MCF 10A (cell line): ENCODE measurements at regions not wholly inside any gene's neighbourhood (a gene's known extent, or its start where the extent isn't known, plus 50 kb on each side); places are given as distances from the start of the nearest gene placed in this dataset.

Source experiments
- BruUV-seq: library from RNA; stranded (reverse); fragments of 400-500 nt; replicated peaks from 2 replicates; lab custom pipeline; 2021; lab: Mats Ljungman, UMichigan
- CTCF ChIA-PET: fragments of 300-600 bp; sonication (Branson Sonifier 250); formaldehyde crosslinking; extraction: SDS; loops from one replicate; lab custom pipeline; 2021; ENCODE audit warnings: antibody characterized with exemption, inconsistent platforms; lab: Yijun Ruan, JAX
- POLR2A ChIA-PET: fragments of 300-600, 350-650 bp; sonication (Branson Sonifier 250); formaldehyde crosslinking; extraction: SDS; loops from one replicate; lab custom pipeline; 2020; ENCODE audit warnings: antibody characterized with exemption, inconsistent platforms; lab: Yijun Ruan, JAX
- DNase-seq: peaks from one replicate; pipeline ENCODE4 v3.0.0-alpha.2; 2018; ENCODE audit not compliant: unreplicated experiment
- H3K27ac Mint-ChIP-seq: one replicate; pipeline ENCODE4 v1.8.0; 2022; ENCODE audit warnings: mild to moderate bottlenecking, low read depth, mixed read lengths; ENCODE audit not compliant: unreplicated experiment
- H3K27me3 Mint-ChIP-seq: one replicate; pipeline ENCODE4 v1.8.0; 2022; ENCODE audit warnings: mixed read lengths; ENCODE audit not compliant: insufficient read depth, unreplicated experiment
- H3K36me3 Mint-ChIP-seq: one replicate; pipeline ENCODE4 v1.8.0; 2022; ENCODE audit warnings: mild to moderate bottlenecking, moderate library complexity, mixed read lengths; ENCODE audit not compliant: insufficient read depth, unreplicated experiment
- H3K4me1 Mint-ChIP-seq: one replicate; pipeline ENCODE4 v1.8.0; 2022; ENCODE audit warnings: mixed read lengths; ENCODE audit not compliant: insufficient read depth, unreplicated experiment
- H3K4me3 Mint-ChIP-seq: one replicate; pipeline ENCODE4 v1.8.0; 2022; ENCODE audit warnings: mild to moderate bottlenecking, moderate library complexity, mixed read lengths; ENCODE audit not compliant: unreplicated experiment
- H3K9me3 Mint-ChIP-seq: one replicate; pipeline ENCODE4 v1.8.0; 2022; ENCODE audit warnings: mixed read lengths; ENCODE audit not compliant: unreplicated experiment
- CTCF ChIP-seq: fragments of 200-600 bp; IDR thresholded peaks from one replicate; pipeline ENCODE4 v1.8.0; 2022; ENCODE audit warnings: antibody characterized with exemption, mild to moderate bottlenecking; ENCODE audit not compliant: unreplicated experiment
- intact Hi-C: fragments of 100-400 bp; cut with micrococcal nuclease; formaldehyde crosslinking; loops from 2 replicates; pipeline ENCODE4 v1.14.1; 2022

- H3K27ac Mint-ChIP-seq = peak overlapping the region; percentile 98
- ChIA-PET CTCF (interaction anchor here (0.7 to 1.2 kb wide), 3 partner anchors 70 to 172 kb away, joined by 4 to 5 read pairs (median 5); no protein-coding TSS in a partner anchor), POLR2A (interaction anchor here (0.9 to 2.4 kb wide), 25 partner anchors 10 to 174 kb away, joined by 3 to 18 read pairs (median 4); no protein-coding TSS in a partner anchor)
- peaks cover 42% of the 10 kb centered on the region for H3K4me1 Mint-ChIP-seq
- intact Hi-C loops = loop anchor here (1.0 kb wide), 1 partner anchor 147 kb away; no protein-coding TSS in a partner anchor
- peaks cover 7% of the 10 kb centered on the region for H3K9me3 Mint-ChIP-seq
- H3K36me3 Mint-ChIP-seq = no peaks in the 10 kb centered on the region
- TF ChIP-seq CTCF = no peak
- DNase-seq = peak; percentile 33
- H3K27me3 Mint-ChIP-seq = no peaks in the 10 kb centered on the region
- no TSS peak for BruUV-seq
- no peak overlapping the region for H3K4me3 Mint-ChIP-seq
Observed at GRCh38 chr7:116353647-116354046, 143.3 kb downstream of the TES start.

- Mint-ChIP-seq H3K4me3 (no peak overlapping the region), H3K9me3 (peaks cover 2% of the 10 kb centered on the region), H3K27me3 (no peaks in the 10 kb centered on the region), H3K4me1 (peaks cover 42% of the 10 kb centered on the region), H3K36me3 (no peaks in the 10 kb centered on the region), H3K27ac (peak overlapping the region; percentile 98)
- intact Hi-C loops = loop anchor here (1.0 kb wide), 1 partner anchor 146 kb away; no protein-coding TSS in a partner anchor
- BruUV-seq = no TSS peak
- DNase-seq = peak; percentile 61
- no peak for TF ChIP-seq CTCF
- ChIA-PET CTCF (interaction anchor here (0.6 to 1.2 kb wide), 5 partner anchors 69 to 172 kb away, joined by 3 to 5 read pairs (median 4); no protein-coding TSS in a partner anchor), POLR2A (interaction anchor here (0.6 to 2.4 kb wide), 30 partner anchors 10 to 217 kb away, joined by 3 to 18 read pairs (median 4); no protein-coding TSS in a partner anchor)
Observed at GRCh38 chr7:116354171-116354545, 143.8 kb downstream of the TES start.

- intact Hi-C loops = loop anchor here (1.0 to 5.0 kb wide), 9 partner anchors 37 to 218 kb away; no protein-coding TSS in a partner anchor
- ChIA-PET CTCF (interaction anchor here (0.6 to 1.2 kb wide), 5 partner anchors 69 to 171 kb away, joined by 3 to 5 read pairs (median 4); no protein-coding TSS in a partner anchor), POLR2A (interaction anchor here (0.6 to 2.4 kb wide), 30 partner anchors 9 to 217 kb away, joined by 3 to 18 read pairs (median 4); no protein-coding TSS in a partner anchor)
- Mint-ChIP-seq H3K4me3 (peak overlapping the region; percentile 69), H3K4me1 (peaks cover 42% of the 10 kb centered on the region), H3K9me3 (no peaks in the 10 kb centered on the region), H3K36me3 (no peaks in the 10 kb centered on the region), H3K27me3 (no peaks in the 10 kb centered on the region), H3K27ac (peak overlapping the region; percentile 98)
- TSS peak; percentile 98 for BruUV-seq
- TF ChIP-seq CTCF = no peak
- peak; percentile 91 for DNase-seq
Observed at GRCh38 chr7:116354546-116355423, 144.4 kb downstream of the TES start.

- peak overlapping the region; percentile 98 for H3K27ac Mint-ChIP-seq
- POLR2A ChIA-PET = no interaction called here
- H3K27me3 Mint-ChIP-seq = no peaks in the 10 kb centered on the region
- H3K36me3 Mint-ChIP-seq = no peaks in the 10 kb centered on the region
- TSS peak; percentile 94 for BruUV-seq
- H3K4me1 Mint-ChIP-seq = peaks cover 42% of the 10 kb centered on the region
- CTCF ChIA-PET = no interaction called here
- DNase-seq = no peak
- intact Hi-C loops = loop anchor here (1.0 to 5.0 kb wide), 8 partner anchors 38 to 217 kb away; no protein-coding TSS in a partner anchor
- TF ChIP-seq CTCF = no peak
- H3K9me3 Mint-ChIP-seq = no peaks in the 10 kb centered on the region
- H3K4me3 Mint-ChIP-seq = peak overlapping the region; percentile 69
Observed at GRCh38 chr7:116355424-116355765, 144.1 kb upstream of the CAV2 start.
